ENCODE measurements at regions not wholly inside any gene's neighbourhood (a gene's known extent, or its start where the extent isn't known, plus 50 kb on each side); places are given as distances from the start of the nearest gene placed in this dataset.
"Not testable (repeated sequence)": the region's sequence is repeated elsewhere in the genome, so short reads cannot be mapped to it uniquely, and the experiment has no call there.

GRCh38 chr9:89929673-89930480, 325.1 kb downstream of the GADD45G start:
- no peak for DNase-seq (ENCODE audit: low read depth in 3 of 3)

DNA sequence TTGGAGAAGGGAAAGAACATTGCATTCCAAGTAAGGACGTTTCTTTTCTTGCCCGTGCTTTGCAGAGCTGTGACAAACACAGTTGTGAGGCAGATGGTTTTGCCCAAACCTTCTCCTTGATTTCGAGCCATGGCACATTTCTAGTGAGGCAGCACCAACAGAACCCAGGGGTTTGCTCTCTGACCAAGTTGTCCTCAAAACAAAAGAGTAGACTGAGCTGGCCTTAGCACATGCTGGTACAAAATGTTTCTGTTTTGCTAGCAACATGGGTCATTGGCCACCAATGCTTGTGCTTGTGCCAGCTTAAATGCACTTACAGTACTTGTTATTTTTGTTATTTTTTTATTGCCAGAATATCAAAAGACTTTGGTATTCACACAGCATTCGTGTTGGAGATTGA, 328.8 kb downstream of the GADD45G start:
- DNase-seq (ENCODE audit: low read depth in 3 of 3): no peak

GRCh38 chr9:89935115-89935514, 330.3 kb downstream of the GADD45G start:
- DNase-seq (ENCODE audit: low read depth in 3 of 3): no peak

- no peak for DNase-seq (ENCODE audit: low read depth in 3 of 3)
Observed at GRCh38 chr9:89935801-89936200, 331.0 kb downstream of the GADD45G start.

GRCh38 chr9:89937051-89937450, 332.2 kb downstream of the GADD45G start:
- no peak for DNase-seq (ENCODE audit: low read depth in 3 of 3)

- no peak for DNase-seq (ENCODE audit: low read depth in 3 of 3)
Observed at GRCh38 chr9:89939181-89939580, 334.4 kb downstream of the GADD45G start.

DNA sequence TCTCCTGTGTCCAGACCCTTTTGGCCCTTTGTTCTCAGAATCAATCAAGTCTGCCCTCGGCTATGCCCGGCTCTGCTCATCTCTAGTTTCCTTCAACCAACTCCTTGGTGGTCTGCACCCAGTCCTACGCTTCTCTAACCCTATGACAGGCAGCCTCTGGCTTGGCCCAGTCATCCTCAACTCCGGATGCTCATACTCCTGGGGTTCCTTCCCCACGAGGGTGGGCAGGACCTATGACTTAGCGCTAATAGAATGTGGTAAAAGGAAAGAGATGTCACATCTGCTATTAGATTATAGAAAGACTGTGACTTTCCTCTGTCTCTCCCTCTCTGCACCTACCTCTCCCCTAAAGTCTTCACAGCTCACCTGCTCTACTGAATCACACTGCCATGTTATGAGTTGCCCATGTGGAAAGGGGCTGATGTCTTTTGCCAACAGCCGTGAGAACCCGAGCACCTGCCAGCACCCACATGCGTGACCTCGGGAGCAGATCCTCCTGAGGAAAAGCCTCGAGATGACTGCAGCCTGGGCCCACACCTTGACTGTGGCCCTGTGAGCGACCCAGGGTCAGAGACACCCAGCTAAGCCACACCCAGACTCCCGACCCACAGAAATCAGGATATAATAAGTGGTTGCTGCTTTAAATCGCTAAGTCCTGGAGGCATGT, 334.9 kb downstream of the GADD45G start:
- no peak for DNase-seq (ENCODE audit: low read depth in 3 of 3)

DNA sequence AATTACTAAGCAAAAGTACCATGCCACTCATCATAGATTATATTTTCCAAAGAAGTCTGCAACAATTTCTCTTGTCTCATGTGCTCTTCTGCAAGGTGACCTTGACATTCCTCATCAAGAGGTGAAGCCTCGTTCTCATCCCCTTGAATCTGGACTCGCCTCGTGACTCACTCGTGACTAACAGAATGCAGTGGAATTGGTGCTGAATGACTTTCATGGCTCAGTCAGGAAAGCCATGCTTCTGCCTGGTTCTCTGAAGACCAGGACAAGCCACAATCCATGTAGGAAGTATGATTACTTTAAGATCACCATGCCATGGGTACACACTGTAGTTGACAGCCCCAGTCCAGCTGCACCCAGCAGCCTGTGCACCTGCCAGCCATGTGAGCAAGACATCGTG, 335.8 kb downstream of the GADD45G start:
- no peak for DNase-seq (ENCODE audit: low read depth in 3 of 3)

DNA sequence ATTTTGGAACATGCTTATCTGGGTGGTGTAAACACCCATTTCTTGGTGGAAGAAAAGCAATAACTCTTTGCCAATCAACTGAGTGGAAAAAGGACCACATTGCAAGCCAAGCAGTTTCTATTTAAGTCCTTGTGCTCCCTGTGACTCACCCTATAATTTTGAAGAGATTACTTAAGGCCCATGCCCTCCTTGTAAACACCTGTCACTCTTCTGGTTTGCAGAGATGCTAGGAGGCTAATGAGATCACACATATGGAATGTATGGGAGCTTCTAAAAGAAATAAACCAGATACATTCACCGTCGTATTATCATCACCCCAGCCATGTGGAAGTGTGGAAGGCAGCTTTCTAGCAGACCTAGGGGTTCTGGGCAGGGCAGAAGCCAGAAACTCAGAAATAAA, 337.1 kb downstream of the GADD45G start:
- DNase-seq (ENCODE audit: low read depth in 3 of 3): no peak

DNA sequence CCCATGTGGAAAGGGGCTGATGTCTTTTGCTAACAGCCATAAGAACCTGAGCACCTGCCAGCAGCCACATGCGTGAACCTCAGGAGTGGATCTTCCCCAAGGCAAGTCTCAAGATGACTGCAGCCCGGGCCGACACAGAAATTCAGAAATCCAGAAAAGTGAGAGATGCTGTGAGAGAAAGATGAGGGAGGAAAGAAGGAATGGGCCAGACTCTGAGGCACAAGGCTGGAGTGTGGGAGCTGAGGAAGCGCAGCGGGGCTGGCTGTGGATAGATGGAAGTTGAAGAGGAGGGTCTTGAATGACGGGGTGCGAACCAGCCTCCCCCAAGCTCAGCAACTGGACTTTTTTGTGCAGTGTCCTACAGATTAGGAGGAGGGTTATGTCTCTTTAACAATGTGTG, 337.8 kb downstream of the GADD45G start:
- DNase-seq (ENCODE audit: low read depth in 3 of 3): no peak

DNA sequence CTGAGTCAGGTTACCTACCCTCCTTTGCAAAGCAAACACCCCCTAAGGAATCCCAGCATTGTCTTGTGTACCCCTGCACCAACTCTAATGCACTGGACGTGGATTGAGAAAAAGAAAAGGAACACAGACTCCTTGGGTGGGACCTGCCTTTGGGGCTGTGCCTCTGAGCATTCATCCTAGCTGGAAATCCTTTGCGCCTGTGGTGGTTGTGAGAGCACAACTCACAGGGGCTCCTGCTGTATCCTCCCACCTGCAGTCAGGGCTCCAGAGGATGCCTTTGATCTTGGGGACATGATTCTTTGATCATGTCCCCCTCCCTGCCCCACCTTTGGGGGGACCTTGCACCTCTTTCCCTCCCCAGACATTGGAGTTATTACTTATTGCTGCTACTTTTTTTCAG, 338.5 kb downstream of the GADD45G start:
- DNase-seq (ENCODE audit: low read depth in 3 of 3): no peak

- DNase-seq (ENCODE audit: low read depth in 3 of 3): no peak
Observed at GRCh38 chr9:89943728-89944127, 338.9 kb downstream of the GADD45G start.

- no peak for DNase-seq (ENCODE audit: low read depth in 3 of 3)
Observed at GRCh38 chr9:89945133-89945532, 340.3 kb downstream of the GADD45G start.

GRCh38 chr9:89946741-89947140, 341.9 kb downstream of the GADD45G start:
- DNase-seq (ENCODE audit: low read depth in 3 of 3): no peak

- DNase-seq (ENCODE audit: low read depth in 3 of 3): no peak
Observed at GRCh38 chr9:89949111-89949510, 344.3 kb downstream of the GADD45G start.

DNA sequence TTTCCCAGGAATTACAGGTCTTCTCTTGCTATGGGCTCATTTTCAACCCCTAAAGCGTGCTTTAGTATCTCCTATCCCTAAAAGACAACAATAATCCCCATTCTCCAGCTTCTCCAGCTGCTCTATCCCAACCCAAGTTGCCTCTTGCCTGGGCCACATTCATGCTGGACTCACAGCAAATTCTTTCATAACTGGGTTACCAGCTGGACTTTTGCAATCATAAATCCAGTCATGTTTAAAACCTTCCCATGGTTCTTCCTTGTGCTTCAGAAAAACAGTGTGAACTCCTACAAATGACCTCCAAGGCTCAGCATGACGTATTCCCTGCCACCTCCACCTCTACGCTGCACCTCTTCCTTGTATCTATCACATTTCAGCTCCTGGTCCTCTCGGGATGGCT, 346.9 kb downstream of the GADD45G start:
- DNase-seq (ENCODE audit: low read depth in 3 of 3): no peak

- DNase-seq (ENCODE audit: low read depth in 3 of 3): no peak
Observed at GRCh38 chr9:89952401-89952800, 347.6 kb downstream of the GADD45G start.

DNA sequence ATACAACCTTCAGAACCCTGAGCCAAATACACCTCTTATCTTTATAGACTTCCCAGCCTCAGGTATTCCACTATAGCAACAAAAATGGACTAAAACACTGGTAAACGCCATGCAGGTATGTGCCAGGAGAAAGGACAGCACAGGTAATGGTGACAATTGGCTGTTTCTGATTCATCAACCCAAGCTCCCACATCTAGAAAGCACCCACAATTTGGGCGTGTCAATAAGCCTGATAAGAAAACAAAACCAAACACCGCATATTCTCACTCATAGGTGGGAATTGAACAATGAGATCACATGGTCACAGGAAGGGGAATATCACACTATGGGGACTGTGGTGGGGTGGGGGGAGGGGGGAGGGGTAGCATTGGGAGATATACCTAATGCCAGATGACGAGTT, 348.5 kb downstream of the GADD45G start:
- DNase-seq (ENCODE audit: low read depth in 3 of 3): not testable (repeated sequence)

DNA sequence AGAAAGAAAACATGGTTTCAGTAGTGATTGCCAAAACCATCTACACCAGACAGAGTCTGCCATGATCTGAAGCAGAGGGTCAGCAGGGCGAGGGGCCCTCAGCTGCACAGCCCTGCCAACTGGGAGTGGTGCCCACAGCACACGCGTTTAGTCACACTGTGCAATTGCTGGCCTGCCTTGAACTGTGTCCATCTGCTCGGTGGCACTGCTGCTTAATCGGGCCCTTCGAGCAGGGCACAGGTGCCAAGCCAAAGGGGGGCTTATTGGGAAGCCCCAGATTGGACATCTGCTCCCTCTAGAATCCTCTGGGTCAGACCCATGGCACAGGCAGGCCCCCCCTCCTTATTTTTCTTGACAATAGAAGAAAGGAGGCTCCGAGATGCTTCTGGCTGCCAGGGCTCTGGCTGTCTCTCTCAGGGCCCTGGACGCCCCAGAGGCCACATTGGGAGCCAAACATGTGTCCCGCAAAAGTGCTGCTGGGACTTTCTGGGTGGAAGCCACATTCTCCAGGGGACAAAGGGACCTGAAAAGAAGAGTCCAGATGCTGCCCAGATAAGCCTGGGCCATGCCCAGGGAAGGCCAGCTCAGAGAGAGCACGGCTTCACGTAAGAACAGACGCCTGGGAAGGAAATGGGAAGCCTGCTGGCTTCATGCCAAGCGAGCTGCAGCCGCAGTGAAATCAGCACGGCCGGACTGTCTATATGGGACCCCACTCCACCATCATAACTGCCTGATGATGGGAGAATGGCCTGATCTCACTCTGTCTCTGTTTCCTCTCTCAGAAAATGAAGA, 349.2 kb downstream of the GADD45G start:
- DNase-seq (ENCODE audit: low read depth in 3 of 3): no peak

- no peak for DNase-seq (ENCODE audit: low read depth in 3 of 3)
Observed at GRCh38 chr9:89955144-89955543, 350.3 kb downstream of the GADD45G start.

- no peak for DNase-seq (ENCODE audit: low read depth in 3 of 3)
Observed at GRCh38 chr9:89955626-89956025, 350.8 kb downstream of the GADD45G start.

- no peak for DNase-seq (ENCODE audit: low read depth in 3 of 3)
Observed at GRCh38 chr9:89956331-89956730, 351.5 kb downstream of the GADD45G start.

- no peak for DNase-seq (ENCODE audit: low read depth in 3 of 3)
Observed at GRCh38 chr9:89956907-89957306, 352.1 kb downstream of the GADD45G start.

All from stimulated activated CD4-positive, alpha-beta T cell treated with anti-CD3 and anti-CD28 coated beads, TNF-alpha, amount 100 ng/mL, for 4 hours (primary cell).